Panc1 (cell line): ENCODE measurements at regions not wholly inside any gene's neighbourhood (a gene's known extent, or its start where the extent isn't known, plus 50 kb on each side); places are given as distances from the start of the nearest gene placed in this dataset.

Experiments used
- ATAC-seq: fragments of 200-7000 bp; cut with Tn5 transposase; 2 replicates; pipeline ENCODE4 v1.9.1; 2020; ENCODE audit warnings: mild to moderate bottlenecking, moderate library complexity
- BruUV-seq: library from RNA; stranded (reverse); fragments of 400-500 nt; replicated peaks from 2 replicates; lab custom pipeline; 2021; lab: Mats Ljungman, UMichigan
- CTCF ChIA-PET: fragments of 300-600 bp; sonication (Branson Sonifier 250); formaldehyde crosslinking; loops from one replicate; lab custom pipeline; 2022; ENCODE audit warnings: antibody characterized with exemption; lab: Charles Lee
- POLR2A ChIA-PET: fragments of 300-600 bp; sonication (Branson Sonifier 250); formaldehyde crosslinking; loops from one replicate; lab custom pipeline; 2022; ENCODE audit warnings: antibody characterized with exemption; lab: Charles Lee
- DNase-seq: peaks from one replicate; pipeline ENCODE4 v3.0.0-alpha.2; 2010; ENCODE audit warnings: low read depth, low spot score
- H3K27ac ChIP-seq: 2 replicates; pipeline ENCODE4 v1.5.1; 2011; ENCODE audit warnings: mild to moderate bottlenecking, low read length, inconsistent platforms
- H3K27me3 ChIP-seq: fragments of 200-500 bp; sonication (Bioruptor generic); 2 replicates; pipeline ENCODE4 v1.6.0; 2014; ENCODE audit warnings: low read length, inconsistent platforms; ENCODE audit not compliant: control insufficient read depth, insufficient read depth
- H3K36me3 ChIP-seq: fragments of 200-500 bp; sonication (Bioruptor generic); 2 replicates; pipeline ENCODE4 v1.5.1; 2014; ENCODE audit warnings: inconsistent platforms, mild to moderate bottlenecking, low read length, moderate library complexity; ENCODE audit not compliant: control insufficient read depth, insufficient read depth
- H3K4me1 ChIP-seq: 2 replicates; pipeline ENCODE4 v1.5.1; 2011; ENCODE audit warnings: inconsistent platforms, mild to moderate bottlenecking, low read length, moderate library complexity; ENCODE audit not compliant: control insufficient read depth, insufficient read depth
- H3K4me3 ChIP-seq, 2 experiments: 2 replicates each; pipeline ENCODE4 v1.5.1; 2011 to 2012; ENCODE audit warnings: low read depth in 2 of 2, low read length in 2 of 2, mild to moderate bottlenecking in 2 of 2, inconsistent platforms in 1 of 2, moderate library complexity in 1 of 2
- H3K9me3 ChIP-seq: fragments of 200-500 bp; sonication (Bioruptor generic); 2 replicates; pipeline ENCODE4 v1.5.1; 2014; ENCODE audit warnings: low read depth, mild to moderate bottlenecking, inconsistent platforms, low read length, moderate library complexity; ENCODE audit not compliant: control insufficient read depth, insufficient read depth
- CTCF ChIP-seq: fragments of 450-650 bp; IDR thresholded peaks from 2 replicates; pipeline ENCODE4 v1.5.1; 2017; ENCODE audit warnings: mild to moderate bottlenecking
- POLR2AphosphoS5 ChIP-seq: IDR thresholded peaks from 2 replicates; pipeline ENCODE4 v1.6.1; 2012; ENCODE audit warnings: mild to moderate bottlenecking, low read depth, low read length, moderate library complexity
- REST ChIP-seq, 2 experiments: IDR thresholded peaks; 2 replicates each; pipeline ENCODE4 v1.6.1; 2011 to 2012; ENCODE audit warnings: low read depth in 2 of 2, control low read depth in 1 of 2, low read length in 1 of 2, mild to moderate bottlenecking in 1 of 2, moderate library complexity in 1 of 2; ENCODE audit not compliant: insufficient read depth in 1 of 2
- SIN3A ChIP-seq: IDR thresholded peaks from 2 replicates; pipeline ENCODE4 v1.6.1; 2012; ENCODE audit warnings: low read depth, mild to moderate bottlenecking, low read length, moderate library complexity, borderline replicate concordance; ENCODE audit not compliant: insufficient read depth
- TCF7L2 ChIP-seq: IDR thresholded peaks from 2 replicates; pipeline ENCODE4 v1.6.1; 2011; ENCODE audit warnings: mild to moderate bottlenecking, low read depth, low read length, inconsistent platforms
- in situ Hi-C: cut with HindIII; loops from 2 replicates; pipeline ENCODE4 v1.10.0; 2016; ENCODE audit warnings: low sequenced_read_pairs, low pct_unique_long_range_greater_than_20kb
- intact Hi-C: fragments of 100-400 bp; cut with micrococcal nuclease; formaldehyde crosslinking; loops from one replicate; pipeline ENCODE4 v1.10.0; 2022; ENCODE audit not compliant: unreplicated experiment

- TF ChIP-seq REST (IDR thresholded peaks at IDR 0.05; ENCODE audit: insufficient read depth in 1 of 2, low read depth in 2 of 2, low read length in 1 of 2) (no peak), SIN3A (no peak), POLR2AphosphoS5 (no peak), CTCF (no peak), TCF7L2 (no peak)
- Histone ChIP-seq H3K27ac (no peak overlapping the region), H3K9me3 (no peaks in the 10 kb centered on the region), H3K4me3 (no peak overlapping the region; a peak in 1 of 4 replicates), H3K4me1 (no peaks in the 10 kb centered on the region), H3K27me3 (no peaks in the 10 kb centered on the region), H3K36me3 (no peaks in the 10 kb centered on the region)
- DNase-seq (no peak), ATAC-seq (no peak)
- no TSS peak for BruUV-seq
- intact Hi-C loops (no loop called here), in situ Hi-C loops (no loop called here)
- POLR2A ChIA-PET: no interaction called here
- CTCF ChIA-PET: no interaction called here
Observed at GRCh38 chr16:8109510-8110369, 480.6 kb downstream of the TMEM114 start.

GRCh38 chr16:8108991-8109509, 481.3 kb downstream of the TMEM114 start:
- CTCF ChIA-PET: no interaction called here
- DNase-seq: no peak
- Histone ChIP-seq H3K27ac (no peak overlapping the region), H3K4me3 (peak overlapping the region in 1 of 2 experiments; percentile 33; a peak in 2 of 4 replicates), H3K36me3 (no peaks in the 10 kb centered on the region), H3K4me1 (no peaks in the 10 kb centered on the region), H3K27me3 (no peaks in the 10 kb centered on the region), H3K9me3 (no peaks in the 10 kb centered on the region)
- POLR2A ChIA-PET: no interaction called here
- TF ChIP-seq REST (IDR thresholded peaks at IDR 0.05; ENCODE audit: insufficient read depth in 1 of 2, low read depth in 2 of 2, low read length in 1 of 2) (no peak), CTCF (no peak), POLR2AphosphoS5 (no peak), TCF7L2 (no peak), SIN3A (no peak)
- intact Hi-C loops (no loop called here), in situ Hi-C loops (no loop called here)
- BruUV-seq: no TSS peak
- ATAC-seq: no peak
